ENCODE measurements at regions not wholly inside any gene's neighbourhood (a gene's known extent, or its start where the extent isn't known, plus 50 kb on each side); places are given as distances from the start of the nearest gene placed in this dataset.
"Not testable (repeated sequence)": the region's sequence is repeated elsewhere in the genome, so short reads cannot be mapped to it uniquely, and the experiment has no call there.

DNA sequence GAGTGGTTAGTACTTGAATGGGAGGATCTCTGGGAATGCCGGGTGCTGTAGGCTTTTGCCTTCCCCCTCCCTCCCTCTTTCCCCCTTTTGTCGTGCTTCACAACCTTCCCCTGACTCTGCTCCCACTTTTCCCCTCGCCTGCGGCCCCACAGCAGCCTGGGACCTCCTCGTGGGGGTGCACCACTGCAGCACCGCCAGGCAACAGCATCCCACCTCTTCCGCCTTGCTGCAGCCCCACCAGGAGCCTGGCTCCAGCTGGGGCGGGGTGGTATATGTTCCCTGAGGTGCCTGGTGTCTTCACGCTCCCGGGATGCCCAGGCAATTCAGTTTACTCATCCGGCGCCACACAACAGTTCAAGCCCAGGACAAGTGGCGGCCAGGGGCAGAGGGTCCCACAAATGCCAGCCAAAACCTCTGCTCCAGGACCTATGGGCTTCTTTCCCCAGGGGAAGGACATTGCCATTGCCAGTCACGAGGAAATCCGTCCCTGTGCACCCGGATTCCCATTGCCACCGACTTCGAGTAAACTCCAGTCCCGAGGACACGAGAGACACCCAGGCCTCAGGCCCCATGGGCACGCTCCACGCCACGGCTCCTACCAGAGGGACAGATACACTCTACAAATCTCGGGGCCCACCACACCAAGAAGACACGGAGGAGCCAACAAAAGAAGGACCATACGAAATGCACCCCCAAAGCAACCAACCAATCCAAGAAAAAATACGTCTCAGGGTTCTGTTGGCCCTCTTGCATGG lies 181.7 kb downstream of the ALG10 start:
- DNase-seq = no peak

DNA sequence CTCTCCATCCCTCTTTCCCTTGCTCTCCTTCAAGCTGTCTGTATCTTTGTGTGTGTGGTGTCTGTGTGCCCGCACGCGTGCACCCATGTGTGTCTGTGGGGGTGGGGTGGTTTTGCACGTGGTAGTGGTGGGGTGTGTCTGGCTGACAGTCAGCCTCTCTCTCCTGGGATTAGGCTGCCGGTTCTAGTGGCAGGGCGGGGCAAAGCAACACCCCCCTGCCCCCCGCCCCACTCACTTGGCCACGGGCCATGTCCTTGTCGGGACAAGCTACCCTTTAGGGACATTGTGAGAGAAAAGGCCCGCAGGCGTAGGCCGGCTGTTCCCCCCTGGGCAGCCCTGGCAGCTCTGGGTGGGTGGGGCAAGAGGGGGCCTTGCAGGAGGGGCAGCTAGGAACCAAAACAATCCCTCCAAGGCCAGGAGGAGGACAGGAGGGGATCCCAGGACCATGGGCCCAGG lies 182.6 kb downstream of the ALG10 start:
- DNase-seq = no peak

DNA sequence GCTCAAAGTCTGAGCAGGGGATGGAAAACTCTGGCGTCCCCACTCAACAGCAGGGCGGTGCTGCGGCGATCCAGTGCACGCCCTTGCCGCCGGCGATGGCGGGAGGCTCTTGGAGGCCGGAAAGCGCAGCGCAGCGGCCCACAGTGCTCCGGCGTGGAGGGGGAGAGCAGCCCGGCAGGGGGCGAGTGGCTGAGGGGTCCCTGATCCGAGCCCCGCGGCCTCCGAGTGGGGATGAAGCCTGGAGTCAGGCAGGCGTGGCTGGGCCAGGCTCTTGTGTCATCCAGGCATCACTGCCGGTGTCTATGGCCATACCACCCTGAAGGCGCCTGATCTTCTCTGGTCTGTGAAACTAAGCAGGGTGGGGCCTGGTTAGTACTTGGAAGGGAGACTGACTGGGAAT lies 183.1 kb downstream of the ALG10 start:
- no peak for DNase-seq

DNA sequence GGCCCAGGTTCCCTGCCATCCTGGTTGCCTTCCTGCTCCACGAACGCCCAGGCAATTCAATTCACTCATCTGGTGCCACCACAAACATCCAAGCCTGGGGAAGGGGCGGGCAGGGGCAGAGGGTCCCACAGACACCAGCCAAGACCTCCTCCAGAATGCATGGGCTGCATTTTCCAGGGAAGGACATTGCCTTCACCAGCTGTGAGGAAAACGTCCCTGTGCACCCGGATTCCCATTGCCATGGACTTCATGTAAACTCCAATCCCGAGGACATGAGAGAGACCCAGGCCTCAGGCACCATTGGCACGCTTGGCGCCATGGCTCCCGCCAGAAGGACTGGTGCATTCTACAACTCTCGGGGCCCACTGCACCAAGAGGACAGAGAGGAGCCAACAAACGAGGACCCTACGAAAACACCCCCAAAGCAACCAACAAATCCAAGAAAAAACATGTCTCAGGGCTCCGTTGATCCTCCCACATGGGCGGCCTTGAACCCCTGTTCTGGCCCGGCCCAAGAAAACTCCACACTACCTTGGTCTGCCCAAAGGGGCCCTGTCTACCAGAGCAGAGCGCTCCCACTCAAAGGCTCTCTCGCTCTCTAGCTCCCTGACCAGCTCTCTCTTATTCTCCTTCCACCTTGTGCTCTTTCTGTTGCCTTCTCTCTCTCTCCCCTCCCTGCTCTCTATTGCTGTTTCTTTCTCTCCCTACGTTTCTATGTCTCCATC lies 183.9 kb downstream of the ALG10 start:
- DNase-seq = no peak

DNA sequence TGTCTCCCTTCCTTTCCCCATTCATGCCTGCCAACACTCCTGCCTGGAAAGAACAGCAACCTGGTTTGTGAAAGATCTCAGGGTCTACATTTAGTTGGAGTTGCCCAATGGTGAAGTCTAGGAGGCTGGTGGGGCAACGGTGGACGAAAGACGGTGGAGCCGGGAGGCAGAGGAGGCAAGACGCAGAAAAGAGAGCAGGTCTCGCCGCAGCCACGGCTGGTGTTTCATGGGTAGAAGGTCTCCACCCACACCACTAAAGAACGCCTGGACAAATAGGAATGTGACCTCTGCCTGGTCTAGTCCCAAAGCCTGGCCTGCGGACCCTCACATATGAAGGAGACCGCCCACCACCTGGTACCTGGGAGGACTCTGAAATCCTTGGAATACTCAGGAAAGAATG lies 185.6 kb downstream of the ALG10 start:
- no peak for DNase-seq

DNA sequence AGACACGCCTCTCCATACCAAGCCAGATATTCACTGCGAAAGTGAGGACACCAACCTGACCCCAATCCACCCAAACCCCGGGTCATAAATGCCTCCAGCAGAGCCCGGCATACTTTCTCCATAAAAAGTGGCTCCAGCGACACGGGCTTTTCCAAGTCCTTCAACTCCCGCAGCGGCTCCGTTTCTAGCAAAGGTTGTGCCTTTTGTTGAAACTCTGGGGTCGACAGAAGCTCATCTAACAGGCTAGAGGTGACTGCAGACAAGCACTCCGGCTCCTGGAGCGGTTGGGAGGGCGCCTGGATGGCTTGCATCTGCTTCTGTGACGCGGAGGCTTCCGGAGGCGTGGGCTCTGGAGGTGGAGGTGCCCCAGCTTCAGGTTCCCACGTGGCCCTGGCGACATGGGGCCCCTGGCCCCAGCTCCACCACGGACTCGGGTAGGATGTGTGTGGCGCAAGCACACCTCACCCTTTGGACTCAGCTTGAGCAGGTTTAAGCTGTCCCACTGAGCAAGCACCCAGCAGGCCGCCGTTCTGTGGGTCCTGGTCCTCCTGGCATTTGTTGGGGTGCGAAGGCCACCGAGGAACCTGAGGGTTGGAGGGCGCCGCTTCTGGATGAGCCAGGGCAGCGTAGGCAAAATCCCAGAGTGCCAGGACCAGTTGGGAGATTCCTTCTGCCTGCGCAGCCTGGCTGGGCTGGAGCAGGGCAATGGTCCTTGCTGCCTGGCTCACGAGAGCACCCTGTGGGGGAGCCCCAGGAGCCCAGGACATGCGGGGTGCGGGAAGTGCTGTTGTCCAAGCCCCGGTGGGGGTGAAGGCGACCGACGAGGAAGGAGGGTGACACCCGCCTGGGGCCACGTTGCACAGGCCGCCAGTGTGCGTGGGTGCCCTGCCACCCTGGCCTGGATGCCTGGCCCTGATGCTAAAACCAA lies 186.3 kb downstream of the ALG10 start:
- no peak for DNase-seq

DNA sequence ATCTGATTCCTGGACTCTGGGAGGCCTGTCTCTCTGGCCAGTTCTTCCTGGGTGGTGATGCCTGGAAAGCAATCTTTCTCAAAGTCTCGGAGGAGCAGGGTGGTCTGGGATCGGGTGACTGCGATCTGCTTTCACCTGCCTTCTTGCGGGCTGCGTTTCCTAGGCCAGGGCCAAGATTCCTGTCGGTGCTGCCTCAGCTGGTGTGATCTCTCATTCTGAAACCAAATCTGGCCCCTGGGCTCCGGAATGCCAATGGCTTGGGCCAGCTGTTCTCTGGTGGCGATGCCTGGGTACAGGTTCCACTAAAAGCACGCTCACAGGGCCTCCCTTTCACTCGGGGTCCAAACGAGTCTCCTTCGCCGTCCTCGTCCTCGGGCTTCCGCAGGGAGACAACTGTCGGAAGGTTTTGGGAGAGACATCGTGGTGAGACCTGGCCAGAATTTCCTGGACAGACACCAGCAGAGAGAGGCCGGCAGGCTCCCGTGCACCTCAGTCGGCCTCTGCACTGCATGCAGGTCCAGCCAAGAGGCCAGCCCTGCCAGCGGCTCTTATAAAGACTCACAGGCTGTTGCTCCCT lies 187.1 kb downstream of the ALG10 start:
- DNase-seq = no peak

DNA sequence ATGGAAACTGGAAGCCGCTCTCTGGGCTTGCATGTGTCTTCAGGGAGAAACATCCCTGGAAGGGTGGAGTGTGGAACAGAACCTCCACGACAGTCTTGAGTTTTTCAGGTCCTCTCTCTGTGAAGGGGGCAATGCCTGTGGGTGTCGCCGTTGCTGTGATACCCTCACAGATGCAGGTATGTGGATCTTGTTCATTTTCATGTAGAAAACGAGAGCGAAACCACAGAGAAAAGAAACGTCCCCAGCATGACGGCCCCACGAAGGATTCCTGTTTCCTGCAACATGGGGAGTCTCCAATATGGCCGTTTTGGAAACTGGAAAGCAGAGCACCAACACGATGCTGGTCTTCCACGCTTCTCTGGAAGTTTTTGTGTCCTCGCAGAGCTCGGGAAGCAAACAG lies 187.9 kb downstream of the ALG10 start:
- DNase-seq = no peak

DNA sequence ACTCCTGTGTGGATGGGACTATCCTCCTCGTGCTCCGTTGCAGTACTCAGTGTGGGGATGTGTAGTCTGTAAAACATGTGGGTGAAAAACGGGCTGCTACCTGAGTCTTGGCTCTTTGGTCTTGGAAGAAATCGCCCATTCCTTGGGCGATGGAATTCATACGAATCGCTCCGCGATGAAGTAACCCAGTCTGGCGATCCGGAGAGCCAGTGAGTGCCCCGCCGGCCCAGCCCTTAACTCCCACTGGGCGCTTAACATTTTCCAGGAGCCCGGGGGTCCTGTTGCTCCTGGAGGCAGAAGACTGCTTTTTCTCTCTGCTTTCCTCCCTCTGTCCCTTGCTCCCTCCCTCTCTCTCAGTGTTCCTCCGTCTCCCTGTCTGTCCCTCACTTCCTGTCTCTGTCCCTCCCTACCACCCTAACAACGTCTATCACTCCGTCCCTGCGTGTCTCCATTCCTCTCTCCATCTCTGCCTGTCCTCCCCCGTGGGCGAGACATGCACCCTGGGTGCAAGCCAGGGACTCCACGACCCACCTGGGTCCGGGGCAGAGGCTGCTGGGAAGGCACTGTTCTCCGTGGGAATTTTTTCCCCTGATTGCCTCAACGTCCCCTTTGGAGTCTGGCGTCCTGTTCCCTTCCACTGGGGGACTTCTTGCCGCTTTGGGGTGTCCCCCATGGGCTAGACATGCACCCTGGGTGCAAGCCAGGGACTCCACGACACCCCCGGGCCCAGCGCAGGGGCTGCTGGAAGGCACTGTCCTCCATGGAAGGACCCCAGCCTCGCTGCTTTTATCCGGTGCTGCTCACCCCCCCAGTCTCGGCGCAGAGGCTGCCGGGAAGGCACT lies 188.6 kb downstream of the ALG10 start:
- no peak for DNase-seq

DNA sequence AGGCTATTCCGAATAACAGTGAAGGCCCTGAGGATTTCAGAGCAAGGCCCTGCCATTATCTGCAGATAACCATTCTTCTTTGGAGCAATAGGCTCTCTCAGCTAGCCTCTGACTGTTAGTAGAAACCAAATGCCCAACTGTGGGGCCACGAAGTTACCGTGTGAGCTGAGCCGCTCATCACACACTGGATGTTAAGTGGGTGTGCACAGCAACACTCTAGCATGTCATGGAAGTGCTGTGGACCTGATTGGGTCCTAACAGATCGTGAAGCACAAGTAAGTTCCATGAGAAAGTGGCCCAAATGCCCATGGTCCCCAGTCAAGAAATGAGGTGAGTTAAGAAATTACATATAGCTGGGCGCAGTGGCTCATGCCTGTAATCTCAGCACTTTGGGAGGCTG lies 190.4 kb downstream of the ALG10 start:
- no peak for DNase-seq

DNA sequence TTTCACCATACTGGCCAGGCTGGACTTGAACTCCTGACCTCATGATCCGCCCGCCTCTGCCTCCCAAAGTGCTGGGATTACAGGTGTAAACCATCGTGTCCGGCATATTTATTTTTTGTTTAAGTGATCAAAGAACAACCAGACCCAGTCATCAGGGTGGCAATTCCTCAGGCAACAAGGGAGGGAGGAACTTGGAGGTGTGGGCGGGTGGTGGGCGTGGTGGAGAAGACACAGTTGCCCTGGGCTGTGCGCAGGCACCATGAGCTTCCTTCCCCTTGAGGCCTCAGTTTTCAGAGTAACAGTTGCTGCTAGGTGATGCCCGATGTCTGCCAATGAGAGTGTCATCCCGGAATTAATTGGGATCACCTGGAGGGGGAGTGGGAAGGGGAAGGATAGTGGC lies 191.7 kb downstream of the ALG10 start:
- no peak for DNase-seq

DNA sequence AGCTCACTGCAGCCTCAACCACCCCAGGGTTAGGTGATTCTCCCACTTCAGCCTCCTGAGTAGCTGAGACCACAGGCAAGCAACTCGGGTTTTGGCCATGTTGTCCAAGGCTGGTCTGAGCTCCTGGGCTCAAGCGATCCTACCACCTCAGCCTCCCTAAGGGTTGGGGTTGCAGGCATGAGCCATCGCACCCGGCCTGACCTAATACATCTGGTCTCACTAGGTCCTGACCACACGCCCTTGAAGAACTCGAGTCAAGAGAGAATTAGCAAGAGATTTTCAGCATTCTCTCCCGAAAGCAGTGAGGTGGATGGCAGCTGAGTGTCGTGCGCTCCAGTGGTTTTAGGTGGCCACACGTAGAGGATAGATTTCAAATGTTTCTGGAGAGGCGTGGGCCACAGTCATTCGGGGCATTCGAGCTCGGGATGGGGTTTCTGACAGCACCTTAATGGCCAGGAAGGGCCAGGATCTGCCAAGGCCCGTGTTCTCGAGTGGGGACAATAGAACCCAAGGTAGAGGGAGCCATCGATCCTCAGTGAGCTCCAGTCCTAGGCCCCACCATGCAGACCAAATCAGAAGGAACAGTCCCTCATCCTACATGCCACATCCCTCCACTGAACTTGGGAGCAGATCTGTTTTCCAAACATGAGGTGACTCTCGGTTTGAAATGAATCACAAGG lies 193.1 kb downstream of the ALG10 start:
- no peak for DNase-seq

DNA sequence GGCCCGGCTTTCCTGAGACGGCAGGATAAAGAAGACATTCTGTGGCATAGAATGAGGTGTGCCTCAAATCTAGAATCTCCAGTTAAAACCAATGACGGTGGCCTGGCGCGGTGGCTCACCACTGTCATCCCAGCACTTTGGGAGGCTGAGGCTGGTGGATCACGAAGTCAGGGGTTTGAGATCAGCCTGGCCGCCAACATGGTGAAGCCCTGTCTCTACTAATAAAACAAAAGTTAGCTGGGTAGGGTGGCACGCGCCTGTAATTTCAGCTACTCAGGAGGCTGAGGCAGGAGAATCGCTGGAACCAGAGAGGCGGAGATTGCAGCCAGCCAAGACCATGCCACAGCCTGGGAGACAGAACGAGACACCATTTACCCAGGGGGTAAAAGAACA lies 193.6 kb downstream of the ALG10 start:
- no peak for DNase-seq

DNA sequence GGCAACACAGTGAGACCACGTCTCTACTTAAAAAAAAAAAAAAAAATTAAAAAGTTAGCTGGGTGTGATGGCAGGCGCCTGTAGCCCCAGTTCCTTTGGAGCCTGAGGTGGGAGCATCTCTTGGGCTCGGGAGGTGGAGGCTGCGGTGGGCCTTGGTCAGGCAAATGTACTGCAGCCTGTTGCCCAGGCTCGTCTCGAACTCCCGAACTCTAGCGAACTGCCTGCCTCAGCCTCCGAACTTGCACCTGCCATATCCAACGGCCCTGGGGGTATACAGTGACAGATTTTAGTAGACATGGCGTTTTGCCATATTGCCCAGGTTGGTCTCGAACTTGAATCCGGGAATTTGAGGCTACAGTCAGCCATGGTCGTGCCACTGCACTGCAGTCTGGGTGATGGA lies 195.4 kb downstream of the ALG10 start:
- DNase-seq = no peak

DNA sequence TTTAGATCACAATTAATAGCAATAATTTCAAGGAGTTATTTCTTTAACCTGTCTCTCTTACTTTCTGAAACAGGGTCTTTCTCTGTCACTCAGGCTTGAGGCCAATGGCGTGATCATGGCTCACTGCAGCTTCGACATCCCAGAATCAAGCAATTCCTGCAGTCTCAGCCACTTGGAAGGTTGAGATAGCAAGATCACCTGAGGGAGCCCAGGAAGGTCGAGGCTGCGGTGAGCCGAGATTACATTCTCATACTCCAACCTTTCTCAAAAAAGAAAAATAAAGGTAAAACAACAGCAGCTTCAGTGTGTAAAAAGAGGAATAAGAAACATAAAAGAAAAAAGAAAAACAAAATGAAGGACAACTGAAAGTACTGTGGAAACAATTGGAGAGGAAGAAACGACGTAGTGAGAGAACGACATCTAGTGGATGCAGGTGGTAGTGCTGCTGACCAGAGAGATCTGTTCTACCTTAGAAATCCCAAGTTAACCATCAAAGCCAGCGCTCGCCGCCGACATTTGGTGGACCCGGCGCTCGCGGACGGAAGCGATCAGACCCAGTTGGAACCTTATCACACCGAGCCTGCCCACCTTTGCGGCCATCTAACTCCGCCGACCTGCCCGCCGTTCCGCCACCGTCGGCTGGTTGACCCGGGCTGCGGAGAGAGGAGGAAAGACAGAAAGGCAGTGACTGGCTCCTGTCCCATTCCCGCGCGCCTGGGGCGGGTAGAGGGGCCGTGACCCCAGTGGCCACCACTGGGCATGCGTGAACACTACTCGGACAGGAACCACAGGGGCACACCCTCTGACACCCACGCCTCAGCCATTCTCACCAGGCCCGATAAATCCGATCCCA lies 196.1 kb downstream of the ALG10 start:
- DNase-seq = peak; percentile 40

DNA sequence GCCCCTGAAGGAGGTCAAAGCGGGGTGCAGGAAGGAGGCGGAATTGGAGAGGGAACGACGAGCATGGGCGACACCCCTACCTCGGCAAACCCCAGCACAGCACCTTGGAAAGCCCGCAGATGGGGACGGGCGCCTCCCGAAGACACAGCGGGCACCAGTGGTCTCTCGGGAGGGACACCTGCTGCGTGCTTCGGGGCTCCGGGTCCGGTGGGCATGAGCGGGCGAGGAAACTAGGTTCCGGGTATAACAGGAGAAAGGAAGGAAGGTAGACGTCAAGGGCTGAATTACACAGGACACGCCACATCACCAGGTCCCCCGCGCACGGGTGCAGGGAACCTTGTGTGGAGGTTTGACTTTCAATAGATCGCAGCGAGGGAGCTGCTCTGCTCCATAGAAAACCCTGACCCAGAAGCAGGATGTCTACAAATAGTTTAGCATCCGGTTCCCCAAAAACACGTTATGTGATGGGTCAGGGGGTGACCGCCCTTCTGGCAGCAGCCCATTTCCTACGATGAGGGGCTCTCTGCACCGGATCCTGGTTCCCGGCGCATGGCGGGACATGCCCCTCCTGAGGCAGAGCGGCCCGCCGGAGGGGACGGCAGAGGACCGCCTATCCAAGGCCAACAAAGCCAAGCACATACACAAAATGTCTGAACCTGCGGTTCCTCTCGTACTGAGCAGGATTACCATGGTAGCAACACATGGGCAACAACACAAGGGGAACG lies 196.9 kb downstream of the ALG10 start:
- no peak for DNase-seq

DNA sequence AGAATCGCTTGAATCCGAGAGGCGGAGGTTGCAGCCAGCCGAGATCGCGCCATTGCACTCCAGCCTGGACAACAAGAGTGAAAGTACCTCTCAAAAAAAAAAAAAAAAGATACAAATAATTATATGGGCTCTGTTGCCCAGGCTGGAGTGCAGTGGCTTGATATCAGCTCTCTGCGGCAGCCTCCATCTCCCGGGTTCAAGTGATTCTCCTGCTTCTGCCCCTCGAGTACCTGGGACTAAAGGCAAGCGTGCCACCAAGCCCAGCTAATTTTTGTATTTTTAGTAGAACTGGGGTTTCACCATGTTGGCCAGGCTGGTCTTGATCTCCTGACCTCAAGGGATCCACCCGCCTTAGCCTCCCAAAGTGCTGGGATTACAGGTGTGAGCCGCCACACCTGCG lies 197.8 kb downstream of the ALG10 start:
- not testable (repeated sequence) for DNase-seq

DNA sequence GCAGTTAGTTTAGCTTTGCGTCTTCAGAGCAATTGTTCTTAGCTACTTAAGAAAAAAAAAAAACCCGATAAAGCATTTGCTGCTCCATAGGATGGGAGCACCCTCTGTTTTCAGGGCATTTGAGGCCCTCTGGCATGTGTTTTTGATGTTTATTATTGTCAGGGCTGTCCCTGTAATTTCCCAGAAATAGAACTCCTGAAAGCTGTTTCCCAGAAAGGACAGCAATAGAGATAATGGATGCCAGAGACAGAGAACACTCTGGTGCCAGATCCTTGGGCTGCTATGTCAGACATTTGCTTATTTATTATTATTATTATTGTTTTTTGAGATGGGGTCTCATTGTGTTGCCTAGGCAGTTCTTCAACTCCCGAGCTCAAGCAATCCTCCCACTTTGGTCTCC lies 201.3 kb downstream of the ALG10 start:
- no peak for DNase-seq

DNA sequence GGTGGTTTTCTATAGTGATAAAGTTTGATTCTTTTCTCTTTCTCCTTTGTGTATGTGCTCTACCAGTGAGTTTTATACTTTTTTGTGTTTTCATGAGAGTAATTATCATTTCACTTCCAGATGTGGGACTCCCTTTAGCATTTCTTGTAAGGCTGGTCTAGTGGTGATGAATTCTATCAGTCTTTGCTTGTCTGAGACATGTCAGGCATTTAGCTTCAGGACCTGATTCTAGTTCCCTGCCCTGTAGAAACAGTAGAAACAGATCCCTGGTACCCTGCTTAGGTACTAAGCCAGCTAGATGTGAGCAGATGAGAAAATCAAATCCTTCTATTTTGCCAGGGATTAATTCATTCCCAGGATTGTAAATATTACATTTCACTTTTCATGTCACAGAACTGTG lies 203.7 kb downstream of the ALG10 start:
- DNase-seq = not testable (repeated sequence)

DNA sequence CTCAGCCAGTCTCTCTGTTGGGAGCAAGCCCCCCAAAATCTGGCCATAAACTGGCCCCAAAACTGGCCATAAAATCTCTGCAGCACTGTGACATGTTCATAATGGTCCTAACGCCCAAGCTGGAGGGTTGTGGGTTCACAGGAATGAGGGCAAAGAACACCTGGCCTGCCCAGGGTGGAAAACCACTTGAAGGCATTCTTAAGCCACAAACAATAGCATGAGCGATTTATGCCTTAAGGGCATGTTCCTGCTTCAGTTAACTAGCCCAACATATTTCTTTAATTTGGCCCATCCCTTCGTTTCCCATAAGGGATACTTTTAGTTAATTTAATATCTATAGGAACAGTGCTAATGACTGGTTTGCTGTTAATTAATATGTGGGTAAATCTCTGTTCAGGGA lies 205.8 kb downstream of the ALG10 start:
- not testable (repeated sequence) for DNase-seq
